Stimulated activated CD4-positive, alpha-beta T cell treated with anti-CD3 and anti-CD28 coated beads, Interleukin-12 subunit alpha, Interleukin-12 subunit beta, amount 100 ng/mL, for 48 hours (primary cell): ENCODE measurements at regions not wholly inside any gene's neighbourhood (a gene's known extent, or its start where the extent isn't known, plus 50 kb on each side); places are given as distances from the start of the nearest gene placed in this dataset.
"Not testable (repeated sequence)": the region's sequence is repeated elsewhere in the genome, so short reads cannot be mapped to it uniquely, and the experiment has no call there.

Source experiments
- DNase-seq, 3 donors: peaks; one replicate each; pipeline ENCODE4 v3.0.0-alpha.2; 2020; ENCODE audit warnings: low read depth in 2 of 3, low spot score in 1 of 3

- DNase-seq, result no peak
Observed at GRCh38 chr7:12979181-12979580, 291.7 kb downstream of the ARL4A start.

DNA sequence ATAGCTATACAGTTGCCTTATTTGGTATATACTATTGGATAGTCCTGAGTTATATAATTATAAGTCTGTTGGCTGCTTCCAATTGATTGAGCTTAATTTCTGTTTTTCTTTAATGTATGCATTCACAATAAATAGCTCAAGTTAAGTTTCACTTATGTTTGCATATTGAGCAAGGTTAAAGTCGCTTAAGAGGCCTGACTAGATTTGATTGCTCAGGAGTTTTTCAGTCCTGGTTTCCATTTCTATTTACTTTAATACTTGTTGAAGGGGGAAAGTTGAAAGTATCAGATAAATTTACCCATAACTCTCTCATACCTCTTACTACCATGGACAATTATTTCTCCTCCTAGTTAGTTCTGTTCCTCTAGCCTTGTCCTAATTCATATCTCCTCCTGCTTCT is 294.7 kb downstream of the ARL4A start:
- no peak for DNase-seq

DNA sequence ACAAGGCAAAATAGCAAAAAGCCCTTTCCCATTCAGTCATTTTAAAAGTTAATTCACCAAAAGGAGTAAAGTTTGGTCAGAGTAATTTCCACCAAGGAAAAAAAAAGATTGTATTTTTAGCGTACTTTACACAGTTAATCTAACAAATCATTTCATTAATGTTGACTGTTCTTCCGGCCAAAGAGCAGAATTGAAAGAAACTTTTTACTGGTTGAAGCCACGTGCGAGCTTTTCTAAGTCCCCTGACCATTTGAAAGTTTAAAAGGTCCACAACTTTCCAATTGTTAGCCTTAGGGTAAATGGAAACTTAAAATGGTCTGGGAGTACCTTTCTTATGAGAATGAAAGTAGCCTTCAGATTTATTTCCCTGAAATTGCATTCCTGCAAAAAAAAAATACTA is 296.7 kb downstream of the ARL4A start:
- no peak for DNase-seq

DNA sequence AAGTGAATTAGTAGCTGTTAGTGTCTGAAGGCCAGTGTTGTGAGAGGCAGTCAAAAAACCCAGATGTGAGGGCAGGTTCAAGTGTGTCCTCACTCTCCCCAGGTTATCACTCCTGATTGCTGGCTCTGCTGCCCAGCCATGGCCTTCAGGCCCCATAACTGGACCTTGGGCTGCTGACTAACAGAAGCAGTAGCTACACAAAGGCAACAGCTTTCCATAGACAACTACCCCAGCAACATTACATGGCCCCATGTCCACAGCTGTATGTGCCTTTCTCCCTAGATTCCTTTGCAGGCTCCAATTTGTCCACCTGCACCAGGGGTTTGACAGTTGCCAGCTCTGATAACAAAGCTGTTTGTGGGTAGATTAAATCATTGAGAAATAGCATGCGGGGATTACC is 297.8 kb downstream of the ARL4A start:
- DNase-seq, result no peak

DNA sequence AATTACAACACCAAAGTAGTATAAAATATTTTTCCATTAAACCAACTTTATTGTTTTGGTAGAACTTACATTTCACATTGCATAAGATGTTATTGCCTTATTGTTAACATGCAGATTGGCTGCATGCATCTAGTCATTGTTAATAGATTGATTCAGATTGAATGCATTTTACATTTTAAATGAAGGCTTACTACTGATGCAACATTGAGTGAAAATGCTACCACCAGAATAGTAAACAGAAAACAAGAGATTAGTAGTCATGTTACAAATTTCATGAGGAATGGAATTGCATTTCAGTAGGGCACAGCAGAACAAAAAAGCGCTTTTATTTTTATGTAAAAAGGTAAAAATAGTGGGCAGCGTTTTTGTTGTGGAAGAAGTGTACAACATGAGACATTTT is 298.3 kb downstream of the ARL4A start:
- no peak for DNase-seq

- DNase-seq, result no peak
Observed at GRCh38 chr7:12987238-12987637, 299.8 kb downstream of the ARL4A start.

GRCh38 chr7:12990440-12990839 is 303.0 kb downstream of the ARL4A start:
- no peak for DNase-seq

DNA sequence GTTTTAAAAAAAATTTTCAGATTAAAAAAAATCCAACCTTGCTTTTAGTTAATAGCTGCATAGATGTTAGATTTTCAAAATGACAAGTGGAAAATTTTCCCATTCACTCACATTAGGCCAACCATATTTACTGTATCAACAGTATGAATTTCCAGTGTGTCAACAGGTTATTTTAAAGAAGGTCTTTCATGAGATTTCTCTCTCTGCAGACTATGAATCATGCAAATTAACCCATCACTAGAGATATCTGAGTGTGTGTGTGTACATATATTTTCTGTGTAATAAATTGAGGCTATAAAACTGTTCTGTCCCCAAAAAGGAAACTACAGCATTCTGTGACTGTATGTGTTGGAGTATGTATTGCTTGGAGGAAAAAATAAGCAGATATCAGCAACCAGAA is 305.6 kb downstream of the ARL4A start:
- no peak for DNase-seq

DNA sequence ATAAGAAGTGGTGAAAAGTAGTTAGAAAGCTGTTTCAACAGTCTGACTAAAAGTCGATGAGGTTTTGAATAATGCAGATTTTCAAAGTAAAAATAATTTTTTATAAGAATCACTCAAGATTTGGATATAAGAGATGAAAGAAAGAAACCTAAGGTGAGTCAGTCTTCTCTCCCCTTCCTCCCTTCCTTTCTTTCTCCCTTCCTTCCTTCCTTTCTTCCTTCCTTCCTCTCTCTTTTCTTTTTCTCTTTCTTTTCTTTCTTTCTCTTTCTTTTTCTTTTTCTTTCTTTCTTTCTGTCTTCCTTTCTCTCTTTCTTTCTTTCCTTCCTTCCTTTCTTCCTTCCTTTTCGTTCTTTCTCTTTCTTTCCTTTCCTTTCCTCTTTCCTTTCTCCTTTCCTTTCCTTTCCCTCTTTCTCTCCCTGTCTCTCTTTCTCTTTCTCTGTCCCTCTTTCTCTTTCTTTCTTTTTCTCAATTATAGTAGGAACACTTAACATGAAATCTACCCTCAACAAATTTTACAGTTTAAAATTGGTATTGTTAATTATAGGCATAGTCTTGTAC is 308.6 kb downstream of the ARL4A start:
- no peak for DNase-seq

GRCh38 chr7:13007331-13007730 is 319.9 kb downstream of the ARL4A start:
- DNase-seq, result no peak

DNA sequence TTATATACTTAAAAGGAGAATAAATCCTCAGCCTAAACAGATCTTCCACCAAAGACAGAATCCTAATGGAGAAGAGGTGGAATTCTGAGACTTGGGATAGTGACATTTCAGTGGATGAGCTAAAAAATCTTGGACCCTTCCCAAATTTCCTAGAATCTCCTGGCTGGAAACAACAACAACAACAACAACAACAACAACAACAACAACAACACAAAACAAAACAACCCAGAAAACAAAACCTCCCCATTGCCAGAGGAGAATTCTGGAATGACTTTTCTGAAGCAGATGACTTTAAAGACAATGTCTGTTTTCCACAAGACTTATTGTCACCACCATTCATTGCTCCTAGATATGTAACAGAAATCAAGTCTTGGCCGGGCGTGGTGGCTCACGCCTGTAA is 322.1 kb downstream of the ARL4A start:
- no peak for DNase-seq

DNA sequence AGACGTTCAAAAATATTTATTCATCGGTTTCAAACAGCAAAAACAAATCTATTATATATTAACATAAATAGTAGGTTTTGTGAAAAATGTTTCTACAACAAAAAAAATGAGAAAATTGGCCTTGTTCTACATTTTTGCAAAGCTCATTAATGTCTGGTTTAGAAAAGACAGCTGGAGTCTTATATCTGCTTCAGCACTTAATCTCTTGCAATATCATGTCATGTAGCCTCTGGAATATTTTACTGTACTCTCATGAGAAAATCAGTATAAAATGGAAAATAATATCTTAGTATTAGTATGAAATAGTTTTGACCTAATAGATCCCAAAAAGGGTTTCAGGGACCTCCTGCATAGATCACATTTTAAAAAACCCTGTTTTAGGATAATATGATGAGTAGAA is 326.6 kb downstream of the ARL4A start:
- DNase-seq, result no peak

- no peak for DNase-seq
Observed at GRCh38 chr7:13016036-13016581, 328.7 kb downstream of the ARL4A start.

DNA sequence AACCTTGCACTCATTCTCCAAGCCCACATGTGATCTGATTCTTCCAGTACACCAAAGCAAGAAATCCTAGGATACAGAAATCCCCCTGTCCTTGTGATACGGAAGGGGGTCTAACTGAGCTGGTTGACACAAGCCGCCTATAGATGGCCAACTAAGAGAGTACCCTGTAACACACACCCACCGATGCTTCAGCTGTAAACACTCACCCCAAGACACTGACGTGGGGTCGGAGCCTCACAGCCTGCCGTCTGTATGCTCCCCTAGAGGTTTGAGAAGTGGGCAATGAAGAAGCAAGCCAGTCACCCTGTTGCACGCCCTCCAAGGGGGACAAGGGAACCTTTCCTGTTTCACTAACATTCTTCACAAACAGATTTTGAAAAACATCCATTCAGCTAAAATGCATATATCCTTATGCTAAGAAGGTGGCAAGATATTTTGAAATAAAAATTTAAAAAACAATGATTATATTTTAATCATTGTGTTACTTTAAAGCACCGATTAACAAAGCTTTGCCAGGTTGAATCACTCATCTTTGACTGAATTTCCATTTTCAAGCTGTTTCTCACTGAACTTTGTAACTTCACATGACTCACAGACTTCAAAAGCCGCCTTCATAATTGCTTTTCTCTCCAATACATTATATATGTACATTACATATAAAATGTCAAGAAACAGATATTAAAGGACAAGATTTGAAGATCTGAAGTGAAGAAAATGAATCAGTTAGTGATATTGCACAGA is 329.3 kb downstream of the ARL4A start:
- no peak for DNase-seq

DNA sequence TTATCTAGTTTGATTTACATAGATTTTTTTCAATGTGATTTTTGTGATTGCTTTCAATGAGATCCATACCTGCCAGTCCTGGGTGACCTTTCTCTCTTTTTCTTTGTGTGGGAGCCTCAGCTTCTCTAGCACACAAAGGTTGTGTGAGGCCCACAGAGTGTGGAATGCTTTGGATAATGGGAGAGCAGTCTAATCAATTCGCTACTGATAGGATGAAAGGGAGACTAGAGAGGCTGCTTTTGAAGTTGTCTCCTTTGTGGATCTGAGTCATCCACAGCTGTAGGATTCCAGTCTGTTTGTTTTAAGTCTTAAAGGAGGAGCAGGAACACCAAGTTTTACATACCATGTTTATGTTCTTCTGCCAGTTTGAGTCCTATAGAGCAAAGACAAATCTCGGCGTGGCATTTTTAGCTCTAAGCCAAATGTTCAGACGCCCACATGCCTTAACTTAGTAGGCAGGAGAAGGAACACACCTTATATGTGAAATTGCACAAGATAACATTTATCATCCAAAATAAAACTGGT is 330.0 kb downstream of the ARL4A start:
- DNase-seq, result no peak

DNA sequence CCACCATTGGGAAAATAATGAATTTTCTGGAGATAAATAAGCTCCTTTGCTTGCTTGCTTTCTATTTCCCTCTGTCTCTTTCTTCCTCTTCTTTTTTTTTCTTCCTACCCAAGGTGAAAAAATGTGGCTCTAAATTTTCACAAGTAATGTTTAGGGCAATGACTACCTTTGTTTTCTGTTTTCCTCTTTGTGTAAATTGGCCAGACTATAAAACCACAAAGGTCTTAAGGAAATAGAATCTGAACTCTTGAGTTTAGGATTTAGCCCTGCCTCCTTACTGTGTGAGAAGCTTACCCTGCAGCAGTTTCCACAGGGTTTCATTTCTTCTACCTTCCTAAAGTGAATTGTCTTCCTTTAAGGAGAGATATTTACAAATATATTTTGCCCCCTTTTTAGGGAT is 330.4 kb downstream of the ARL4A start:
- no peak for DNase-seq

- no peak for DNase-seq
Observed at GRCh38 chr7:13021566-13022300, 334.3 kb downstream of the ARL4A start.

DNA sequence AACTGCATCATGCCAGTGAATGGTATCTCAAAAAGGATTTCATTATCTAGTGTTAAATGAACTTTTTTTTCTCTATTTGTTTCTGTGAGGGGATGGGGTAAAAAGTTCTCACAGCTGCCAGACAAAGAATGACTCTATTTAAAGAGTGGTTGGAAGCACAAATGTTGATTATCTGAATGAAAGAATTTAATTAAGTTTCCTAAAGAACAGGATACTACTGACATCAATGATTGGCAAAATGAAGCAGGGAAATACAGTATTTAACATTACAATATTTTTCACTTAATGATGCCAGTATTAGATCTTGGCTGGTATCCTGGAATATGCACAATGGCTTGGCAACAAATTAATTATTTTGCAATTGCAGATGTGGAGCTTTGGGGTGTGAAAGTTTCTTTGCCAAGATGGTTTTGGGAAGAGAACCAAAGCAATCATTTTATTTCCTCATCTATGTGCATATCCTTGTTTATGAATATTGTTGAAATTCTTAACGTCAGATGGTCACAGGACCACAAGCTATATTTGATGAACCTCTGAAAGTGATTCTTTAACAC is 336.8 kb downstream of the ARL4A start:
- no peak for DNase-seq

DNA sequence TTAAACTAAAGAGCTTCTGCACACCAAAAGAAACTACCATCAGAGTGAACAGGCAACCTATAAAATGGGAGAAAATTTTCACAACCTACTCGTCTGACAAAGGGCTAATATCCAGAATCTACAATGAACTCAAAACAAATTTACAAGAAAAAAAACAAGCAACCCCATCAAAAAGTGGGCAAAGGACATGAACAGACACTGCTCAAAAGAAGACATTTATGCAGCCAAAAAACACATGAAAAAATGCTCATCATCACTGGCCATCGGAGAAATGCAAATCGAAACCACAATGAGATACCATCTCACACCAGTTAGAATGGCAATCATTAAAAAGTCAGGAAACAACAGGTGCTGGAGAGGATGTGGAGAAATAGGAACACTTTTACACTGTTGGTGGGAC is 337.6 kb downstream of the ARL4A start:
- not testable (repeated sequence) for DNase-seq

- no peak for DNase-seq
Observed at GRCh38 chr7:13027321-13027720, 339.9 kb downstream of the ARL4A start.

- no peak for DNase-seq
Observed at GRCh38 chr7:13028036-13028824, 340.8 kb downstream of the ARL4A start.
